HG02763 (cell line): ENCODE measurements at regions not wholly inside any gene's neighbourhood (a gene's known extent, or its start where the extent isn't known, plus 50 kb on each side); places are given as distances from the start of the nearest gene placed in this dataset.
"Not testable (repeated sequence)": the region's sequence is repeated elsewhere in the genome, so short reads cannot be mapped to it uniquely, and the experiment has no call there.

Source experiments
- ATAC-seq: cut with Tn5 transposase; IDR thresholded peaks from one replicate; pipeline ENCODE4 v1.9.1; 2021; ENCODE audit warnings: mild to moderate bottlenecking, moderate library complexity; ENCODE audit not compliant: unreplicated experiment

- no peak for ATAC-seq
Observed at GRCh38 chr11:87660926-87661660, 514.1 kb downstream of the RAB38 start.

GRCh38 chr11:87659807-87660206, 515.4 kb downstream of the RAB38 start:
- no peak for ATAC-seq

- no peak for ATAC-seq
Observed at GRCh38 chr11:87645626-87646025, 529.6 kb downstream of the RAB38 start.

GRCh38 chr11:87639753-87640364, 535.4 kb downstream of the RAB38 start:
- no peak for ATAC-seq

- ATAC-seq = no peak
Observed at GRCh38 chr11:87635001-87635400, 540.2 kb downstream of the RAB38 start.

- no peak for ATAC-seq
Observed at GRCh38 chr11:87634331-87634730, 540.9 kb downstream of the RAB38 start.

GRCh38 chr11:87628957-87629356, 546.3 kb downstream of the RAB38 start:
- ATAC-seq = no peak

- ATAC-seq = no peak
Observed at GRCh38 chr11:87628026-87628580, 547.1 kb downstream of the RAB38 start.

GRCh38 chr11:87623531-87624365, 551.5 kb downstream of the RAB38 start:
- not testable (repeated sequence) for ATAC-seq

- ATAC-seq = no peak
Observed at GRCh38 chr11:87616511-87616910, 558.7 kb downstream of the RAB38 start.

GRCh38 chr11:87604350-87604749, 566.6 kb downstream of the TMEM135 start:
- no peak for ATAC-seq

GRCh38 chr11:87603887-87604286, 566.2 kb downstream of the TMEM135 start:
- no peak for ATAC-seq

- ATAC-seq = no peak
Observed at GRCh38 chr11:87602776-87603175, 565.0 kb downstream of the TMEM135 start.

- ATAC-seq = no peak
Observed at GRCh38 chr11:87600938-87601337, 563.2 kb downstream of the TMEM135 start.

GRCh38 chr11:87597725-87598124, 560.0 kb downstream of the TMEM135 start:
- ATAC-seq = no peak

GRCh38 chr11:87596176-87596575, 558.4 kb downstream of the TMEM135 start:
- ATAC-seq = no peak

GRCh38 chr11:87589082-87589481, 551.3 kb downstream of the TMEM135 start:
- ATAC-seq = no peak

- ATAC-seq = not testable (repeated sequence)
Observed at GRCh38 chr11:87585613-87586012, 547.9 kb downstream of the TMEM135 start.

GRCh38 chr11:87583931-87584330, 546.2 kb downstream of the TMEM135 start:
- ATAC-seq = no peak

- no peak for ATAC-seq
Observed at GRCh38 chr11:87575088-87575487, 537.4 kb downstream of the TMEM135 start.

- ATAC-seq = no peak
Observed at GRCh38 chr11:87574193-87574592, 536.5 kb downstream of the TMEM135 start.
